ENCODE measurements at regions not wholly inside any gene's neighbourhood (a gene's known extent, or its start where the extent isn't known, plus 50 kb on each side); places are given as distances from the start of the nearest gene placed in this dataset.
"Not testable (repeated sequence)": the region's sequence is repeated elsewhere in the genome, so short reads cannot be mapped to it uniquely, and the experiment has no call there.

DNA sequence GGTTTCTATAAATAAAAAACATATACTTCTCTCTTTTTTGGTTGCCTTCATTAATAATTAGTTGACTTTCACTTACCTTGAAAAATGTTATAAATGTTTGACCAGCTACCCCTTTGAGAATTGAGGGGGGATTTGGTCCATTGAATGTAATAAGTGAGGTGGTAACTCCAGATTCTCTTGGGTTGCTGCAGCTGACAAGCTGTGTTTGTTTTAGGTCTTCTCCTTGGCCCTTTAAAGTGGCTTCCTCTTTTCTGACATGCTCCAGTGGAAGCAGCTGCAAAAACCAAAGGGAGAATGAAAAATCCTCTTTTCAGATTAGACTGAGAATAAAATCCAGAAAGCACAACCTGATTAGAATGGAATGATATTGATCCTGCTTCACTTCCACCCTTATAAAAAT lies 410.5 kb downstream of the TMEM38B start:
- CTCF ChIA-PET: no interaction called here
- no peaks in the 10 kb centered on the region for H3K27me3 Mint-ChIP-seq
- peaks cover 2% of the 10 kb centered on the region for H3K9me3 Mint-ChIP-seq
- H3K36me3 Mint-ChIP-seq (ENCODE audit: low read depth): no peaks in the 10 kb centered on the region
- POLR2A ChIA-PET: interaction anchor here (0.7 kb wide), 1 partner anchor 92 kb away, joined by 3 read pairs; no protein-coding TSS in a partner anchor
- no peak for DNase-seq
- no peak overlapping the region for H3K27ac Mint-ChIP-seq
- H3K4me1 Mint-ChIP-seq: no peaks in the 10 kb centered on the region
- H3K4me3 Mint-ChIP-seq: no peak overlapping the region

GRCh38 chr9:106106396-106106795 lies 412.1 kb downstream of the TMEM38B start:
- H3K4me1 Mint-ChIP-seq: no peaks in the 10 kb centered on the region
- peaks cover 2% of the 10 kb centered on the region for H3K9me3 Mint-ChIP-seq
- no peaks in the 10 kb centered on the region for H3K36me3 Mint-ChIP-seq (ENCODE audit: low read depth)
- H3K27ac Mint-ChIP-seq: no peak overlapping the region
- POLR2A ChIA-PET: no interaction called here
- CTCF ChIA-PET: no interaction called here
- no peaks in the 10 kb centered on the region for H3K27me3 Mint-ChIP-seq
- no peak for DNase-seq
- H3K4me3 Mint-ChIP-seq: no peak overlapping the region

DNA sequence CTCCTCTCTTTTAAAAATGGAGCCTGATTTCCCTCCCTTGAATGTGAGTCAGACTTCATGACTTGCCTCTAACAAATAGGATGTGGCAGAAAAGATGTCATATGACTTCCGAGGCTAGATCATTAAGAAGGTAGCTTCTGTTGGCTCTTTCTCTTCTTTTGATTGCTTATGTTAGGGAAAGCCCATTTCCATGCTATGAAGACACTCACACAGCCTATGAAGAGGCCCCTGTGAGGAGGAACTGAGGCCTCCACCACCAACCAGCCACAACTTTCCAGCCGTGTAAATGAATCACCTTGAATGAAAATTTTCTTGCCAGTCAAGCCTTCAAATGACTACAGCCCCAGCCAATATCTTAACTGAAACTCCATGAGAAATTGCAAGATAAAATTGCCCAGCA lies 413.4 kb downstream of the TMEM38B start:
- Mint-ChIP-seq H3K4me3 (no peak overlapping the region), H3K4me1 (no peaks in the 10 kb centered on the region), H3K27ac (no peak overlapping the region), H3K27me3 (no peaks in the 10 kb centered on the region), H3K9me3 (peaks cover 2% of the 10 kb centered on the region), H3K36me3 (ENCODE audit: low read depth) (no peaks in the 10 kb centered on the region)
- CTCF ChIA-PET: no interaction called here
- DNase-seq: no peak
- POLR2A ChIA-PET: no interaction called here

GRCh38 chr9:106109706-106110105 lies 415.4 kb downstream of the TMEM38B start:
- H3K36me3 Mint-ChIP-seq (ENCODE audit: low read depth); H3K27me3 Mint-ChIP-seq; H3K27ac Mint-ChIP-seq; H3K9me3 Mint-ChIP-seq; H3K4me1 Mint-ChIP-seq; POLR2A ChIA-PET; DNase-seq; H3K4me3 Mint-ChIP-seq; CTCF ChIA-PET: not testable (repeated sequence)

GRCh38 chr9:106110483-106110882 lies 416.1 kb downstream of the TMEM38B start:
- ChIA-PET CTCF (no interaction called here), POLR2A (no interaction called here)
- DNase-seq: no peak
- Mint-ChIP-seq H3K4me3 (no peak overlapping the region), H3K36me3 (ENCODE audit: low read depth) (no peaks in the 10 kb centered on the region), H3K27ac (no peak overlapping the region), H3K27me3 (no peaks in the 10 kb centered on the region), H3K9me3 (peaks cover 2% of the 10 kb centered on the region), H3K4me1 (no peaks in the 10 kb centered on the region)

- no peaks in the 10 kb centered on the region for H3K4me1 Mint-ChIP-seq
- H3K4me3 Mint-ChIP-seq: no peak overlapping the region
- CTCF ChIA-PET: no interaction called here
- POLR2A ChIA-PET: no interaction called here
- DNase-seq: no peak
- no peaks in the 10 kb centered on the region for H3K27me3 Mint-ChIP-seq
- no peak overlapping the region for H3K27ac Mint-ChIP-seq
- H3K9me3 Mint-ChIP-seq: peaks cover under 1% of the 10 kb centered on the region
- H3K36me3 Mint-ChIP-seq (ENCODE audit: low read depth): no peaks in the 10 kb centered on the region
These were observed 416.8 kb downstream of the TMEM38B start for GRCh38 chr9:106111039-106111730.

DNA sequence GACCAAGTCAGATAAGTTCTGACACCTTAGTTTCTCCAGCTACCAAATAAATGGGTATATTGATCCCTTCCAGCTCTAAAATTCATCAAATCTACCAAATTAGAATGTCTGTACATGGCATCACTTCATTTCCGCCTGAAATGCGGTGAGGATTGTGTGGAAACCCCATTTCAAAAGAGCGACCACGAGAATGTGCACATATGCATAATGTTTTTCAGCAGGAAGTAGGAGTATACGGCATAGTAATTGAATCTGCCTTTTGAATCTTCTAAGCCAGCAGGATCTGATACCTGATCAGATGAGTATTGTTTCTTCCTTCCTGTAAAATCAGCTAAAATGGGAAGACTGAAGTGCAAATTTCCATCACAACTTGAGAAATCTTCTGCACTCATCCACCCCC lies 418.6 kb downstream of the TMEM38B start:
- DNase-seq: no peak
- CTCF ChIA-PET: no interaction called here
- no peak overlapping the region for H3K4me3 Mint-ChIP-seq

GRCh38 chr9:106119176-106119575 lies 424.8 kb downstream of the TMEM38B start:
- POLR2A ChIA-PET: no interaction called here
- DNase-seq: no peak
- H3K9me3 Mint-ChIP-seq: no peaks in the 10 kb centered on the region
- CTCF ChIA-PET: no interaction called here
- H3K27ac Mint-ChIP-seq: no peak overlapping the region
- no peaks in the 10 kb centered on the region for H3K4me1 Mint-ChIP-seq
- no peaks in the 10 kb centered on the region for H3K27me3 Mint-ChIP-seq
- no peak overlapping the region for H3K4me3 Mint-ChIP-seq
- no peaks in the 10 kb centered on the region for H3K36me3 Mint-ChIP-seq (ENCODE audit: low read depth)

More for the DNA sequence above, 418.6 kb downstream of the TMEM38B start:
- POLR2A ChIA-PET: no interaction called here
- no peaks in the 10 kb centered on the region for H3K4me1 Mint-ChIP-seq
- H3K27me3 Mint-ChIP-seq: no peaks in the 10 kb centered on the region
- H3K9me3 Mint-ChIP-seq: no peaks in the 10 kb centered on the region
- no peaks in the 10 kb centered on the region for H3K36me3 Mint-ChIP-seq (ENCODE audit: low read depth)
- no peak overlapping the region for H3K27ac Mint-ChIP-seq

- H3K36me3 Mint-ChIP-seq (ENCODE audit: low read depth): no peaks in the 10 kb centered on the region
- ChIA-PET POLR2A (no interaction called here), CTCF (no interaction called here)
- H3K9me3 Mint-ChIP-seq: peaks cover 1% of the 10 kb centered on the region
- H3K27ac Mint-ChIP-seq: no peak overlapping the region
- no peak for DNase-seq
- H3K4me3 Mint-ChIP-seq: no peak overlapping the region
- no peaks in the 10 kb centered on the region for H3K27me3 Mint-ChIP-seq
- no peaks in the 10 kb centered on the region for H3K4me1 Mint-ChIP-seq
These were observed 425.7 kb downstream of the TMEM38B start for GRCh38 chr9:106120071-106120470.

DNA sequence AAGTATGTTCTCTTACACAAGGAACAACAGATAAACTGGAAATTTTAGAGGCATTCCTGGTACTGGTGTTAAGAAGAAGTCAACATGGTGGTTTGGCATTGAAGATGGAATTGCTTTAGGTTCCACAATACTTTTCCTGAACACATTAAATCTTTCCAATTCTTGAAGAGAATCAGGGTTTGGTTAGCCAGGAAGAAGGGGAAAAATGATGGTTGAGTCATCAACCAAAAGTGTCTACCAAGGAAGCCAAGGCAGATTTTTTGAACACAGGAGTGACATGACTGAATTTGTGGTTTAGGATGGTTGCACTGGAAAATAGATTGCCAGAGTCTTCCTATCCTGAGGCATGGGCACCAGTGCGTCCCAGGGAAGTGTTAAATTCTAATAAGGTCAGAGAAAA lies 433.4 kb downstream of the TMEM38B start:
- no peak overlapping the region for H3K4me3 Mint-ChIP-seq
- POLR2A ChIA-PET: no interaction called here
- no peak overlapping the region for H3K27ac Mint-ChIP-seq
- H3K27me3 Mint-ChIP-seq: no peaks in the 10 kb centered on the region
- CTCF ChIA-PET: no interaction called here
- peaks cover 9% of the 10 kb centered on the region for H3K9me3 Mint-ChIP-seq
- DNase-seq: no peak
- no peaks in the 10 kb centered on the region for H3K4me1 Mint-ChIP-seq
- H3K36me3 Mint-ChIP-seq (ENCODE audit: low read depth): no peaks in the 10 kb centered on the region

DNA sequence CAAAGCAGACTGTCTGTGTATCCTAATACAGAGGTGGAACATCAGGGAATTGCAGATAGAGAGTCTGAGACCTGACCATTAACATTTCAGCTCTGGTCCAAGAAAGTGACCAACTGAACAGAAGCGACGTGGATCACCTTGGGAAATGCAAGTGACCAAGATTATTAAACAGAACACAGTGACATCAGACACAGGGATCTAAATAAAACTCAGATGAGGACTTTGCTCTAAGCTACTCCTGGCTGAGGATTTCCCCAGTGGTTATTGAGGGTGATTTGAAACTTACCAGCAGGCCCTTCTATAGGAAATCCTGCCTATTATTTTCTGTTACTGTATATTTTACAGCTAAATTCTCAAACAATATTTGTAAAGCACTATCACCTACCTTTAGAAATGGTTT lies 436.0 kb downstream of the TMEM38B start:
- Mint-ChIP-seq H3K27me3 (no peaks in the 10 kb centered on the region), H3K36me3 (ENCODE audit: low read depth) (no peaks in the 10 kb centered on the region), H3K9me3 (peaks cover 4% of the 10 kb centered on the region), H3K27ac (no peak overlapping the region), H3K4me1 (no peaks in the 10 kb centered on the region), H3K4me3 (no peak overlapping the region)
- CTCF ChIA-PET: no interaction called here
- DNase-seq: no peak
- POLR2A ChIA-PET: no interaction called here

DNA sequence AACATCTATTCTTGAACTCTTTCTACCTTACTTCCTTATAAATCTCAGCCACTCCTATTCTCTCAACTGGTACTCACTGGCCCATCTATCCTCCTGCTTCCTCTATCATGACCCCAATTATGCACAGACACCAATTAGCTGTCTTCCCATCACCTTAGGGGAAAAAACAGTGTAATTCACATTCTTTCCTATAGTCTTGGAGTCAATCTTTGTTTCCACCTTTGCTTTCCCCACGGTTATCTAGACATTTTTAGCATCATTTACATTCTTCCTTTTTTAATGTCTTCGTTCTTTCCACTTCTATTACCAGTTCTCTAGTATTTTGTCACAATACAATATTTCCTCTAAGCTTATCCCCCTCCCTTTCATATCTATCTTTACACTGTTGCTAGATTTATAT lies 449.4 kb downstream of the TMEM38B start:
- DNase-seq: no peak
- no peaks in the 10 kb centered on the region for H3K4me1 Mint-ChIP-seq
- H3K36me3 Mint-ChIP-seq (ENCODE audit: low read depth): no peaks in the 10 kb centered on the region
- no peaks in the 10 kb centered on the region for H3K27me3 Mint-ChIP-seq
- POLR2A ChIA-PET: no interaction called here
- H3K4me3 Mint-ChIP-seq: no peak overlapping the region
- H3K27ac Mint-ChIP-seq: no peak overlapping the region
- H3K9me3 Mint-ChIP-seq: no peaks in the 10 kb centered on the region
- CTCF ChIA-PET: no interaction called here

DNA sequence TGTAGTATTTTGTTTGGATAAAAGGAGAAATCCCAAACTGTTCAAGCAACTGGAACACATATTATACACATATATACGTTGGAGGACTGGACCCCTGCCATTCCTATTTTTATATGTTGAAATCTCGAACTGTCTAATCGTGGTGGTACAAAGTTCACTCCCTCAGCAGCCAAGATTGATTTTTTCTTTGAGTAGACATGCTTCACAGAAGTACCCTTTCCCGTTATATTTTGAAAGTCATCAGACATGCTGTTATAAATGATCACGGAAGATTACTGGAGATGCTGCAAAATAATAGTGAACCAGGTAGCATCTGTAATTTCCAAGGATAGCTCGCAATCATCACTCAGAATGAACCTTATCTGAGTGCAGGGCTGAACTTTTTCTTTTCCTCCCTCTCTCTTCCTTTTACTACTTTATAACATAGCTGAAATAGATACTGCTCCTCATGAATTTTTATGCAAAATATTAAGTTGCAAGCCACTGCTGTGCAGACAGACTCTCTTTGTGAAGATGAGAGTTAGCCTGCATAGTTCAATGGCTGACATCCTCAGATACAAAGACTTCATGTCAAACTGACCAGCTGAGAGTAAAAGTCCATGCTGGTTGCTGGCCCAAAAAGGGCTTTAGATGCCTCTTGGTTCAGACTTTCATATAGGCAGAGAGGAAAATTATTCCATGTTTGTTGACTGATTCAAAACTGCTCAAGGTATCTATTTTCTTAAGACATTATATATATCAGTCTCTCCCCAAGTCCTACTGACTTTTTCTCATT lies 451.9 kb downstream of the TMEM38B start:
- Mint-ChIP-seq H3K4me1 (no peaks in the 10 kb centered on the region), H3K36me3 (ENCODE audit: low read depth) (no peaks in the 10 kb centered on the region), H3K9me3 (no peaks in the 10 kb centered on the region), H3K27ac (no peak overlapping the region), H3K4me3 (no peak overlapping the region), H3K27me3 (no peaks in the 10 kb centered on the region)
- CTCF ChIA-PET: no interaction called here
- no peak for DNase-seq
- POLR2A ChIA-PET: no interaction called here

DNA sequence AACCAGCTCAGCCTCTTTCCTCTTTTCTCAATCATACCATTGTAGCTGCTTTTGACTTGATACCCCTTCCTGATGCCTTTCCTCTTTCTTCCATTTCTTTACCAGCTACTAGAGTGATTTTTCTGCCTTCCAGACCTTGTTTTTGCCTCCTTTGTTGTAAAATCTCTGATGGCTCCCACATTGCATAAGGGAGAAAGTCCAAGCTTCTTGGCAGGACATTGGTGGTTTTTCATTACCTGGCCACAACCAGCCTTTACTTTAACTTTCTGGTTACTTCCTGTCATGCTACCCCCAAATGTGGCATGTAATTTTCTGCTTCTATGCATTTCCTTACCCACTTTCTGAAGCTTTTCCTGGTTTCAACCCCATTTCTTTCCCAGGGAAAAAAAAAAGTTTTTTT lies 452.5 kb downstream of the TMEM38B start:
- POLR2A ChIA-PET: no interaction called here
- H3K36me3 Mint-ChIP-seq (ENCODE audit: low read depth): no peaks in the 10 kb centered on the region
- no peaks in the 10 kb centered on the region for H3K4me1 Mint-ChIP-seq
- H3K9me3 Mint-ChIP-seq: no peaks in the 10 kb centered on the region
- no peak overlapping the region for H3K4me3 Mint-ChIP-seq
- DNase-seq: no peak
- no peaks in the 10 kb centered on the region for H3K27me3 Mint-ChIP-seq
- CTCF ChIA-PET: no interaction called here
- H3K27ac Mint-ChIP-seq: no peak overlapping the region

All from activated CD4-positive, alpha-beta T cell treated with anti-CD3 and anti-CD28 coated beads, Interleukin-2, amount 10 ng/mL, durations not matched to agents 7 days and 5 days (primary cell).